ENCODE measurements at regions not wholly inside any gene's neighbourhood (a gene's known extent, or its start where the extent isn't known, plus 50 kb on each side); places are given as distances from the start of the nearest gene placed in this dataset.

DNA sequence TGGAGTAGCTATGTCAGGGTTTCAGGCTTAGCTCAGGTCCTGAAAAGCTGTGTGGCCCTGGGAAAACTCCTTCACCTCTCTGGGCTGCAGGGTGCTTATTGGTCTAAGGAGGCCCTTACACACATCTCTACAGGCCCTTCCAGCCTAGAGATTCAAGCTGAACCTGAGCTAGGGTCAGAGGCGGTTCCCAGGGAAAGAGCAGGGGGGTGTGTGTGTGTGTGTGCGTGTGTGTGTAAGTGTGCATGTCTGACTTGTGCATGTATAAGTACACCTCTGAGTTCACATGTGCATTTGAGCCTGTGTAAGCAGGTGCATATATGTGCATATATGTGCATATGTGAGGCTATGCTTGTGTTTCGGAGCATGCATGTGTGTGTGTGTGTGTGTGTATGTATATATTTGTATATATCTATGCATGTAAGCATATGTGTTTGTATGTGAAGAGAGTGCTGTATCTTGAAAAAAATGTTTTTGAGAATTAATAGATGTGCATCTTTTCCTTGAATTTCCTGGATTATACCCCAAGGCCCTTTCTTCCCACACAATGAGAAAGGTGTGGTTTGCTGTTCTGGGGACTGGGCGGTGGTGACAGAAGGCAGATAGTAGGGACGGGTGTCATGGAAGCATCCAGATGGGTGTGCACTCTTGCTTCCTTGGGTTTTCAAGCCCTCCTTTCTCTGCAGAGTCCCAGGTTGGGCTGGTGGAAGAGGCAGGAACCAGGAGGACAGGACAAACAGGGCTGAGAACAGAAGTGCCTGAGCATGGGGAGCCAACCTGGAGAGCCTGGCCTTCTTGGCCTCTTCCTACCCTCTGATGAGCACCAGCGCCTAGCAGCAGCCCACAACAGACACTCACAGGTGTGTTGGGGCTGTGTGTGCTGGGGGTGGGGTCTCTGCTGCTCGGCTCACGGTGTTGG, 150.3 kb upstream of the TSHZ3 start:
- no peak overlapping the region for H3K4me3 ChIP-seq (ENCODE audit: control insufficient read depth, low read depth, low read length)
- TF ChIP-seq, protein P1, sequence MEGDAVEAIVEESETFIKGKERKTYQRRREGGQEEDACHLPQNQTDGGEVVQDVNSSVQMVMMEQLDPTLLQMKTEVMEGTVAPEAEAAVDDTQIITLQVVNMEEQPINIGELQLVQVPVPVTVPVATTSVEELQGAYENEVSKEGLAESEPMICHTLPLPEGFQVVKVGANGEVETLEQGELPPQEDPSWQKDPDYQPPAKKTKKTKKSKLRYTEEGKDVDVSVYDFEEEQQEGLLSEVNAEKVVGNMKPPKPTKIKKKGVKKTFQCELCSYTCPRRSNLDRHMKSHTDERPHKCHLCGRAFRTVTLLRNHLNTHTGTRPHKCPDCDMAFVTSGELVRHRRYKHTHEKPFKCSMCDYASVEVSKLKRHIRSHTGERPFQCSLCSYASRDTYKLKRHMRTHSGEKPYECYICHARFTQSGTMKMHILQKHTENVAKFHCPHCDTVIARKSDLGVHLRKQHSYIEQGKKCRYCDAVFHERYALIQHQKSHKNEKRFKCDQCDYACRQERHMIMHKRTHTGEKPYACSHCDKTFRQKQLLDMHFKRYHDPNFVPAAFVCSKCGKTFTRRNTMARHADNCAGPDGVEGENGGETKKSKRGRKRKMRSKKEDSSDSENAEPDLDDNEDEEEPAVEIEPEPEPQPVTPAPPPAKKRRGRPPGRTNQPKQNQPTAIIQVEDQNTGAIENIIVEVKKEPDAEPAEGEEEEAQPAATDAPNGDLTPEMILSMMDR (IDR thresholded peaks at IDR 0.05; ENCODE audit: control insufficient read depth, insufficient read depth, low read depth, low read length, missing control alignments), result no peak
- DNase-seq (ENCODE audit: low read depth), result no peak

DNA sequence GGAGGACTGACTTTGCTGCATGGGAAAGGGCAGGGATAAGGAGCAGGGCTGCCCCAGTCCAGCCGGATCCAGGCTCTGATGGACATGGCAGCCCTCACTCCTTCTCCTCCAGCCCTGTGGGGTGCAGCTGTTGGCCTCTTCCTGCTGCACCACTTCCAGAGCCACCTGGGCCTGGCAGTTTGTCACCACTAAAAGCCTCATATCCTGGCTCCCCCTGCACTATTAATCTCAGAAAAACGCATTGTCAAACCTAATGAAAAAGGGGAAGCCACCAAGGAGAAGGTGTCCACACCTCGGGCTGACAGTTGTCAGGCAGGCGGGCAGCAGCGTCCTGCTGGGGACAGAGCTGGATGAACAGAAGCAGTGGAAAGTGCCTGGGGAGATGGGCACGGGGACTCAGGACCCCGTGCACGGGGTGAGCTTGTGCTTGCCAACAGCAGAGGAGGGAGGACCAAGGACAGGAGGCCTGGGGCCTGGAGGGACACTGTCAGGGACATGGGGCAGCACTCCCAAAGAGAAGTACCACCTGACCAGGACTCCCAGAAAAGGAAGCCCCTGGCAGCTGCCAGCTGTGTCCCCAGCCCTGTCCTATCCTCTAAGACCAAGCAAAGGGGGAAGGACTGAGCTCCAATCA, 151.1 kb upstream of the TSHZ3 start:
- TF ChIP-seq, protein P1 (IDR thresholded peaks at IDR 0.05; ENCODE audit: control insufficient read depth, insufficient read depth, low read depth, low read length, missing control alignments), result no peak

GRCh38 chr19:31500946-31501345, 151.7 kb upstream of the TSHZ3 start:
- H3K4me3 ChIP-seq (ENCODE audit: control insufficient read depth, low read depth, low read length), result no peak overlapping the region
- TF ChIP-seq, protein P1 (IDR thresholded peaks at IDR 0.05; ENCODE audit: control insufficient read depth, insufficient read depth, low read depth, low read length, missing control alignments), result no peak
- DNase-seq (ENCODE audit: low read depth), result no peak

More for the DNA sequence above, 151.1 kb upstream of the TSHZ3 start:
- H3K4me3 ChIP-seq (ENCODE audit: control insufficient read depth, low read depth, low read length), result no peak overlapping the region
- DNase-seq (ENCODE audit: low read depth), result no peak

DNA sequence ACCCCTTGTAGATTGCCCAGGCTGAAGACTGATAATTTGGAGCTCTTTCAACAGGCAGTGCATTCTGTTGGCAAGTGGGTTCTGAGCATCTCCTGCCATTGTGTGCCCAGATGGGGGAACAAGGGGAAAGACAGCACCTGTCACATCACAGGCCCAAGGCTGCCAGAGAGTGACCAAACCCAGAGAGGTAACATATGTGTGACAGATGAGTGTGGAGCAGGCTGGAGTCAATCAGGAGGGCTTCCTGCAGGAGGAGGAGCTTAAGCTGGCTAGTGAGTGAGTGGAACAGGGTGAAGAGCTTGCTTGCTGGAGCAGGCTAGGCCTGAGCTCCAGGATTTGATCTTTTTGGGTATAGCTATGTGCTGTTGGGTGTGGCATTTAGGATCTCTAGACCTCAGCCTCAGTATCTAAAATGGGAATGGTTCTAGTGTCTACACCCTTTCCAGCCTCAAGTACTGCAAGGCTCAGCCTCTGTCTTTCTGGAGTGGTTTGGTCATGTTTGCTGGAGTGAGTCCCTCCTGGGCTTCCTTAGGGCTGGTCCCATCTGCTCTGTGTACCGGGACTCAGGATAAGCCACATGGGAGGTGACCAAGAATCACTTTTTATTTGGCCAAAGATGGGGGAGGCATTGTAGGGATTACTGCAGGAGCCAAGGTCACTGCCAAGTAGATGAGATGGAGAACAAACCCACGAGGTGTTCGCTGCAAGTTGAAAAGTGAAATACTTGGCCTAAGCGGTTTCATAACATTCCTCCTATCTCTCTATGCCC, 152.4 kb upstream of the TSHZ3 start:
- no peak for DNase-seq (ENCODE audit: low read depth)
- TF ChIP-seq, protein P1 (IDR thresholded peaks at IDR 0.05; ENCODE audit: control insufficient read depth, insufficient read depth, low read depth, low read length, missing control alignments), result no peak
- no peak overlapping the region for H3K4me3 ChIP-seq (ENCODE audit: control insufficient read depth, low read depth, low read length)

DNA sequence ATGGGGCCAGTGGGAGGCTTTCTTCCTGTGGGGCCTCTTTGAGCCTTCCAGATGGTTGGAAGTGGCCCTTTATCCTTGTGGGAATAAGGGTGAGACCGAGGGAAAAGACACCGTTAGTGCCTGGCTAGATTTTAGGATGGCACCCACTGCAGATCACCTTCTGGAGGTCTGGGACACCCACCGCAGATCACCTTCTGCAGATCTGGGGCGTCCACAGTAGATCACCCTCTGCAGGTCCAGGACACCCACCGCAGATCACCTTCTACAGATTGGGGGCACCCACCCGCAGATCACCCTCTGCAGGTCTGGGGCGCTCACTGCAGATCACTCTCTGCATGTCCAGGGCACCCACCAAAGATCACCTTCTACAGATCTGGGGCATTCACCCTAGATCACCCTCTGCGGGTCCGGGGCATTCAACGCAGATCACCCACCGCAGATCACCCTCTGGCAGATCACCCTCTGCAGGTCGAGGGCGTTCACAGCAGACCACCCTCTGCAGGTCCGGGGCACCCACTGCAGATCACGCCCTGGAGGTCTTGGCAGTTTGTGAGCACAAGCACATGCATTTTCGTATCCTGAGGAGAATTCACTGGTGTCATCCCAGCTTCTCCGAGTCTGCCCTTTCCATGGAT, 153.4 kb upstream of the TSHZ3 start:
- TF ChIP-seq, protein P1 (IDR thresholded peaks at IDR 0.05; ENCODE audit: control insufficient read depth, insufficient read depth, low read depth, low read length, missing control alignments), result no peak
- no peak overlapping the region for H3K4me3 ChIP-seq (ENCODE audit: control insufficient read depth, low read depth, low read length)
- DNase-seq (ENCODE audit: low read depth), result no peak

DNA sequence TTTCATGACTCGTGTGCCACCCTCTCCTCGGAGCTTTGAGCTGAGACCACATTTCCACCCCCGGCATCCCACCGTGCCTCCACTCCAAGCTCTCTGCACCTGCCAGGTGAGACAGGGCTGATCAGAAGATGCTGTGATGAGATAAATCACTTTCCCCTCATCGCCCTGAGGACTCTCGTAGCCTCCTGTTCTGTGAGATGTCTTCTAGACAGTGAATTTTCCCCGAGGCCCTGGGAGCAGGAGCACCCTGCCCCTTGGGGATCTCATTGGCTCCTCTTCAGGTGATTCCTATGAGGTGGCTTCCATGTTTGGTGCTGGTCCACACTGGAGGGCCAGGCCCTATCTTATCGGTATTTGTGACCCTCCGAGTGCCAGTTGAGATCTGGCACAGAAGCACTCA, 154.0 kb upstream of the TSHZ3 start:
- H3K4me3 ChIP-seq (ENCODE audit: control insufficient read depth, low read depth, low read length), result no peak overlapping the region
- DNase-seq (ENCODE audit: low read depth), result no peak
- TF ChIP-seq, protein P1 (IDR thresholded peaks at IDR 0.05; ENCODE audit: control insufficient read depth, insufficient read depth, low read depth, low read length, missing control alignments), result no peak

Measured in AG09309 (cell line).